K562 (cell line): ENCODE measurements at regions not wholly inside any gene's neighbourhood (a gene's known extent, or its start where the extent isn't known, plus 50 kb on each side); places are given as distances from the start of the nearest gene placed in this dataset.

Source experiments
- ATAC-seq: fragments of 200-7000 bp; cut with Tn5 transposase; 3 replicates; pipeline ENCODE4 v1.9.1; 2020; ENCODE audit warnings: moderate library complexity
- BruUV-seq: library from RNA; stranded (reverse); fragments of 400-500 nt; replicated peaks from 2 replicates; lab custom pipeline; 2021; lab: Mats Ljungman, UMichigan
- CTCF ChIA-PET: fragments of 300-600 bp; formaldehyde crosslinking; extraction: SDS; loops from one replicate; lab custom pipeline; 2021; ENCODE audit warnings: low intra/inter-chr PET ratio; lab: Yijun Ruan, JAX
- POLR2A ChIA-PET: fragments of 300-600, 350-650 bp; sonication (Branson Sonifier 250); formaldehyde crosslinking; extraction: SDS; loops from one replicate; lab custom pipeline; 2021; ENCODE audit warnings: antibody characterized with exemption, inconsistent platforms; lab: Yijun Ruan, JAX
- DNase-seq, 4 experiments: peaks; one replicate each; pipeline versions ENCODE4 v3.0.0 to v3.0.0-alpha.2; 2011 to 2018; ENCODE audit warnings: low spot score in 3 of 4, mixed read lengths in 3 of 4; ENCODE audit errors: extremely low read depth in 1 of 4
- FAIRE-seq: peaks from 2 replicates; lab custom pipeline; 2011; peaks lifted over from hg19 to GRCh38; lab: Jason Lieb, UNC
- H2AFZ ChIP-seq: 2 replicates; pipeline ENCODE4 v1.6.0; 2011; ENCODE audit warnings: low read depth, low read length, control low read depth, inconsistent platforms
- H3K27ac ChIP-seq: fragments of 200-600 bp; 3 replicates; pipeline ENCODE4 v1.8.0; 2011; ENCODE audit warnings: low read depth, mild to moderate bottlenecking, control low read depth, inconsistent platforms, low read length, moderate library complexity, mixed read lengths; ENCODE audit errors: extremely low read depth
- H3K27me3 ChIP-seq, 2 experiments: fragments of 300-600 bp in 1 of 2; 2 replicates in 1 of 2; 3 replicates in 1 of 2; pipeline versions ENCODE4 v1.6.0 to v1.8.0; 2011; ENCODE audit warnings: inconsistent platforms in 2 of 2, low read length in 2 of 2, mild to moderate bottlenecking in 1 of 2, mixed read lengths in 1 of 2, moderate library complexity in 1 of 2; ENCODE audit not compliant: control insufficient read depth in 2 of 2, insufficient read depth in 2 of 2
- H3K36me3 ChIP-seq: fragments of 300-600 bp; 3 replicates; pipeline ENCODE4 v1.8.0; 2011; ENCODE audit warnings: mild to moderate bottlenecking, low read length, inconsistent platforms; ENCODE audit not compliant: control insufficient read depth, insufficient read depth
- H3K4me1 ChIP-seq, 2 experiments: fragments of 200-600 bp in 1 of 2; replicated peaks in 1 of 2; 2 replicates in 1 of 2; 3 replicates in 1 of 2; pipeline versions ENCODE4 v1.5.1 to v1.8.0; 2011; ENCODE audit warnings: inconsistent platforms in 2 of 2, low read length in 2 of 2, mild to moderate bottlenecking in 1 of 2, mixed read lengths in 1 of 2, moderate library complexity in 1 of 2; ENCODE audit not compliant: control insufficient read depth in 2 of 2, insufficient read depth in 2 of 2
- H3K4me2 ChIP-seq: 2 replicates; pipeline ENCODE4 v1.6.1; 2011; ENCODE audit warnings: low read length, control low read depth, inconsistent platforms, mixed read lengths; ENCODE audit not compliant: insufficient read depth
- H3K4me3 ChIP-seq: fragments of 200-600 bp; sonication (generic), shearing (Covaris generic); 2 replicates; pipeline ENCODE4 v1.5.1; 2016; ENCODE audit warnings: control low read depth, inconsistent platforms
- H3K79me2 ChIP-seq: fragments of 200-600 bp; 3 replicates; pipeline ENCODE4 v1.8.0; 2011; ENCODE audit warnings: low read length, inconsistent platforms; ENCODE audit not compliant: control insufficient read depth, insufficient read depth
- H3K9ac ChIP-seq, 2 experiments: 2 replicates each; pipeline versions ENCODE4 v1.6.0 to v1.6.1; 2011; ENCODE audit warnings: low read depth in 2 of 2, low read length in 2 of 2, control low read depth in 1 of 2, inconsistent platforms in 1 of 2, mild to moderate bottlenecking in 1 of 2, mixed read lengths in 1 of 2; ENCODE audit not compliant: insufficient read depth in 1 of 2
- H3K9me1 ChIP-seq: one replicate; pipeline ENCODE4 v1.6.0; 2011; ENCODE audit warnings: inconsistent platforms, mild to moderate bottlenecking, low read length, moderate library complexity; ENCODE audit not compliant: control insufficient read depth, insufficient read depth
- H3K9me3 ChIP-seq: replicated peaks from 2 replicates; pipeline ENCODE4 v1.5.1; 2011; ENCODE audit warnings: low read depth, low read length, inconsistent platforms; ENCODE audit not compliant: control insufficient read depth, insufficient read depth
- H4K20me1 ChIP-seq: replicated peaks from 2 replicates; pipeline ENCODE4 v1.6.1; 2011; ENCODE audit warnings: low read length, inconsistent platforms, mixed read lengths; ENCODE audit not compliant: control insufficient read depth, insufficient read depth
- EP300 ChIP-seq: IDR thresholded peaks from 2 replicates; pipeline ENCODE4 v1.6.1; 2012; ENCODE audit warnings: low read length, improper control_type of control experiment
- FOXK1 ChIP-seq: sonication (generic); formaldehyde crosslinking; IDR thresholded peaks from 2 replicates; pipeline ENCODE4 v1.8.0; 2022; ENCODE audit warnings: missing genetic modification reagents, mild to moderate bottlenecking, borderline replicate concordance
- HNRNPLL ChIP-seq: fragments of 200-400 bp; formaldehyde crosslinking; IDR thresholded peaks from 2 replicates; pipeline ENCODE4 v1.6.1; 2017; ENCODE audit warnings: low read length, low read depth, mild to moderate bottlenecking; ENCODE audit not compliant: poor library complexity, severe bottlenecking
- KAT2B ChIP-seq: IDR thresholded peaks from one replicate; pipeline ENCODE4 v1.6.1; 2012; ENCODE audit warnings: low read depth, mild to moderate bottlenecking, control low read depth, inconsistent platforms, low read length, moderate library complexity
- KLF13 ChIP-seq: fragments of 450-650 bp; IDR thresholded peaks from 2 replicates; pipeline ENCODE4 v1.6.1; 2016; ENCODE audit warnings: missing genetic modification characterization, low read depth, mild to moderate bottlenecking, missing compliant biosample characterization, moderate library complexity, borderline replicate concordance
- RB1 ChIP-seq: fragments of 450-650 bp; IDR thresholded peaks from 2 replicates; pipeline ENCODE4 v1.6.1; 2017; ENCODE audit warnings: low read depth, mild to moderate bottlenecking
- SNIP1 ChIP-seq: fragments of 450-650 bp; IDR thresholded peaks from 2 replicates; pipeline ENCODE4 v1.7.1; 2017; ENCODE audit warnings: low read depth, mild to moderate bottlenecking
- TAL1 ChIP-seq: fragments of 450-650 bp; IDR thresholded peaks from 2 replicates; pipeline ENCODE4 v1.6.1; 2016; ENCODE audit warnings: mild to moderate bottlenecking
- ZFPM2 ChIP-seq: fragments of 250-450 bp; sonication (Bioruptor Pico); IDR thresholded peaks from 2 replicates; pipeline ENCODE4 v1.5.1; 2022; ENCODE audit warnings: mild to moderate bottlenecking
- ZNF197 ChIP-seq: fragments of 200-800 bp; sonication (Bioruptor generic); IDR thresholded peaks from 2 replicates; pipeline ENCODE4 v1.6.1; 2016; ENCODE audit warnings: low read depth, missing genetic modification characterization, missing compliant biosample characterization
- ZNF586 ChIP-seq: fragments of 450-650 bp; formaldehyde crosslinking; conservative IDR thresholded peaks from 2 replicates; pipeline ENCODE4 v1.4.0; 2020; ENCODE audit warnings: mild to moderate bottlenecking, moderate library complexity
- WGBS: fragments of 100-300 bp; shearing (Covaris generic); methylation state at CpG from one replicate; pipeline ENCODE4 v1.1.6; 2016; ENCODE audit warnings: low coverage, mixed read lengths; ENCODE audit not compliant: insufficient coverage; ENCODE audit errors: missing lambda C conversion rate; 5-methylcytosine and 5-hydroxymethylcytosine counted together
- in situ Hi-C: fragments of 300-500 bp; cut with MboI; formaldehyde crosslinking; loops from 4 replicates; pipeline ENCODE4 v1.15.0; 2018; ENCODE audit warnings: inconsistent platforms, mixed read lengths
- intact Hi-C: fragments of 100-400 bp; cut with micrococcal nuclease; formaldehyde crosslinking; loops from 2 replicates; pipeline ENCODE4 v1.14.2; 2022
- TF ChIP-seq, protein P1 (sequence below): sonication (generic); formaldehyde crosslinking; IDR thresholded peaks from 2 replicates; pipeline ENCODE4 v1.8.1; 2023; ENCODE audit warnings: mild to moderate bottlenecking, missing genetic modification reagents
- TF ChIP-seq, protein P2 (sequence below): fragments of 250-450 bp; sonication (Bioruptor Pico); IDR thresholded peaks from 2 replicates; pipeline ENCODE4 v1.8.0; 2021; ENCODE audit warnings: borderline replicate concordance, mild to moderate bottlenecking, moderate library complexity; ENCODE audit not compliant: poor library complexity, severe bottlenecking
- TF ChIP-seq, protein P3 (sequence below): fragments of 200-400 bp; formaldehyde crosslinking; IDR thresholded peaks from 2 replicates; pipeline ENCODE4 v1.6.1; 2017; ENCODE audit warnings: mild to moderate bottlenecking, low read depth, low read length, moderate library complexity
- TF ChIP-seq, protein P4 (sequence below): sonication (generic); formaldehyde crosslinking; IDR thresholded peaks from 2 replicates; pipeline ENCODE4 v1.8.0; 2022; ENCODE audit warnings: missing genetic modification reagents, mild to moderate bottlenecking, borderline replicate concordance

DNA sequence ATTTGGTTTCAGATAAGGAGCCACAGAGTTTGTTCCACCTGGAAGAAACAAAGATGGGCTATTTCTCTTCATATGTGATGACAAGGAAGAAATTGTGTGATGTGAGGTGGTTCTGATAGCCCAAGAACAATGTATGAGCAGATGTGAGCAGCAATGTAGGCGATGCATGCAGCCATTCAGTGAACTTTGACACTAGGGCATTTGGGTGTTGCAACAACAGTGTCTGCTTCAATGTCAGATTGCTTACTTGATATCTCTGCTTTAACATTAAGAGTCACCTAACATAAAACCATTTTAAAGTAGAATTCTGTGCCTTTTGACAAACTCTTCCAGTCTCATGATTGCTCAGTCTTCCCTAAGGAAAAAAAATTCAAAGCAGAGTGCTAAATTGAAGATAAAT, 865.4 kb downstream of the SLITRK6 start:
- Histone ChIP-seq H4K20me1 (no peaks in the 10 kb centered on the region), H3K4me1 (no peaks in the 10 kb centered on the region), H2AFZ (no peak overlapping the region), H3K36me3 (no peaks in the 10 kb centered on the region), H3K9me1 (no peaks in the 10 kb centered on the region), H3K27ac (no peak overlapping the region), H3K4me2 (no peak overlapping the region), H3K4me3 (no peak overlapping the region), H3K27me3 (no peaks in the 10 kb centered on the region), H3K9me3 (no peaks in the 10 kb centered on the region), H3K9ac (no peak overlapping the region), H3K79me2 (no peaks in the 10 kb centered on the region)
- ATAC-seq (no peak), FAIRE-seq (no peak), DNase-seq (no peak)
- ChIA-PET POLR2A (no interaction called here), CTCF (no interaction called here)
- in situ Hi-C loops, result no loop called here
- no TSS peak for BruUV-seq
- 0% methylated on average over 1 of the region's 1 CpG for WGBS
- intact Hi-C loops, result no loop called here
- TF ChIP-seq, protein P1, sequence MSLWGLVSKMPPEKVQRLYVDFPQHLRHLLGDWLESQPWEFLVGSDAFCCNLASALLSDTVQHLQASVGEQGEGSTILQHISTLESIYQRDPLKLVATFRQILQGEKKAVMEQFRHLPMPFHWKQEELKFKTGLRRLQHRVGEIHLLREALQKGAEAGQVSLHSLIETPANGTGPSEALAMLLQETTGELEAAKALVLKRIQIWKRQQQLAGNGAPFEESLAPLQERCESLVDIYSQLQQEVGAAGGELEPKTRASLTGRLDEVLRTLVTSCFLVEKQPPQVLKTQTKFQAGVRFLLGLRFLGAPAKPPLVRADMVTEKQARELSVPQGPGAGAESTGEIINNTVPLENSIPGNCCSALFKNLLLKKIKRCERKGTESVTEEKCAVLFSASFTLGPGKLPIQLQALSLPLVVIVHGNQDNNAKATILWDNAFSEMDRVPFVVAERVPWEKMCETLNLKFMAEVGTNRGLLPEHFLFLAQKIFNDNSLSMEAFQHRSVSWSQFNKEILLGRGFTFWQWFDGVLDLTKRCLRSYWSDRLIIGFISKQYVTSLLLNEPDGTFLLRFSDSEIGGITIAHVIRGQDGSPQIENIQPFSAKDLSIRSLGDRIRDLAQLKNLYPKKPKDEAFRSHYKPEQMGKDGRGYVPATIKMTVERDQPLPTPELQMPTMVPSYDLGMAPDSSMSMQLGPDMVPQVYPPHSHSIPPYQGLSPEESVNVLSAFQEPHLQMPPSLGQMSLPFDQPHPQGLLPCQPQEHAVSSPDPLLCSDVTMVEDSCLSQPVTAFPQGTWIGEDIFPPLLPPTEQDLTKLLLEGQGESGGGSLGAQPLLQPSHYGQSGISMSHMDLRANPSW, result no peak
- no peak for TF ChIP-seq ZNF197 (CRISPR knock-in tag)
- no peak for TF ChIP-seq KAT2B
- TF ChIP-seq EP300, result no peak
- TF ChIP-seq ZFPM2 (CRISPR knock-in tag), result no peak
- TF ChIP-seq FOXK1 (CRISPR knock-in tag), result no peak
- no peak for TF ChIP-seq ZNF586 (CRISPR knock-in tag)
- TF ChIP-seq, protein P2, sequence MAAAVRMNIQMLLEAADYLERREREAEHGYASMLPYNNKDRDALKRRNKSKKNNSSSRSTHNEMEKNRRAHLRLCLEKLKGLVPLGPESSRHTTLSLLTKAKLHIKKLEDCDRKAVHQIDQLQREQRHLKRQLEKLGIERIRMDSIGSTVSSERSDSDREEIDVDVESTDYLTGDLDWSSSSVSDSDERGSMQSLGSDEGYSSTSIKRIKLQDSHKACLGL, result no peak
- TF ChIP-seq HNRNPLL, result no peak
- TF ChIP-seq RB1, result no peak
- no peak for TF ChIP-seq KLF13 (tag)
- no peak for TF ChIP-seq SNIP1
- TF ChIP-seq, protein P3, sequence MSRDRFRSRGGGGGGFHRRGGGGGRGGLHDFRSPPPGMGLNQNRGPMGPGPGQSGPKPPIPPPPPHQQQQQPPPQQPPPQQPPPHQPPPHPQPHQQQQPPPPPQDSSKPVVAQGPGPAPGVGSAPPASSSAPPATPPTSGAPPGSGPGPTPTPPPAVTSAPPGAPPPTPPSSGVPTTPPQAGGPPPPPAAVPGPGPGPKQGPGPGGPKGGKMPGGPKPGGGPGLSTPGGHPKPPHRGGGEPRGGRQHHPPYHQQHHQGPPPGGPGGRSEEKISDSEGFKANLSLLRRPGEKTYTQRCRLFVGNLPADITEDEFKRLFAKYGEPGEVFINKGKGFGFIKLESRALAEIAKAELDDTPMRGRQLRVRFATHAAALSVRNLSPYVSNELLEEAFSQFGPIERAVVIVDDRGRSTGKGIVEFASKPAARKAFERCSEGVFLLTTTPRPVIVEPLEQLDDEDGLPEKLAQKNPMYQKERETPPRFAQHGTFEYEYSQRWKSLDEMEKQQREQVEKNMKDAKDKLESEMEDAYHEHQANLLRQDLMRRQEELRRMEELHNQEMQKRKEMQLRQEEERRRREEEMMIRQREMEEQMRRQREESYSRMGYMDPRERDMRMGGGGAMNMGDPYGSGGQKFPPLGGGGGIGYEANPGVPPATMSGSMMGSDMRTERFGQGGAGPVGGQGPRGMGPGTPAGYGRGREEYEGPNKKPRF, result no peak
- no peak for TF ChIP-seq TAL1
- TF ChIP-seq, protein P4, sequence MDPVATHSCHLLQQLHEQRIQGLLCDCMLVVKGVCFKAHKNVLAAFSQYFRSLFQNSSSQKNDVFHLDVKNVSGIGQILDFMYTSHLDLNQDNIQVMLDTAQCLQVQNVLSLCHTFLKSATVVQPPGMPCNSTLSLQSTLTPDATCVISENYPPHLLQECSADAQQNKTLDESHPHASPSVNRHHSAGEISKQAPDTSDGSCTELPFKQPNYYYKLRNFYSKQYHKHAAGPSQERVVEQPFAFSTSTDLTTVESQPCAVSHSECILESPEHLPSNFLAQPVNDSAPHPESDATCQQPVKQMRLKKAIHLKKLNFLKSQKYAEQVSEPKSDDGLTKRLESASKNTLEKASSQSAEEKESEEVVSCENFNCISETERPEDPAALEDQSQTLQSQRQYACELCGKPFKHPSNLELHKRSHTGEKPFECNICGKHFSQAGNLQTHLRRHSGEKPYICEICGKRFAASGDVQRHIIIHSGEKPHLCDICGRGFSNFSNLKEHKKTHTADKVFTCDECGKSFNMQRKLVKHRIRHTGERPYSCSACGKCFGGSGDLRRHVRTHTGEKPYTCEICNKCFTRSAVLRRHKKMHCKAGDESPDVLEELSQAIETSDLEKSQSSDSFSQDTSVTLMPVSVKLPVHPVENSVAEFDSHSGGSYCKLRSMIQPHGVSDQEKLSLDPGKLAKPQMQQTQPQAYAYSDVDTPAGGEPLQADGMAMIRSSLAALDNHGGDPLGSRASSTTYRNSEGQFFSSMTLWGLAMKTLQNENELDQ, result no peak
